PC-3 (cell line): ENCODE measurements at regions not wholly inside any gene's neighbourhood (a gene's known extent, or its start where the extent isn't known, plus 50 kb on each side); places are given as distances from the start of the nearest gene placed in this dataset.

ENCODE experiments used
- ATAC-seq: fragments of 200-7000 bp; cut with Tn5 transposase; 2 replicates; pipeline ENCODE4 v1.9.1; 2020; ENCODE audit warnings: mild to moderate bottlenecking, moderate library complexity
- BruUV-seq: library from RNA; stranded (reverse); fragments of 400-500 nt; replicated peaks from 2 replicates; lab custom pipeline; 2021; lab: Mats Ljungman, UMichigan
- CTCF ChIA-PET: fragments of 300-600 bp; sonication (Branson Sonifier 250); formaldehyde crosslinking; loops from one replicate; lab custom pipeline; 2022; ENCODE audit warnings: antibody characterized with exemption; lab: Charles Lee
- POLR2A ChIA-PET: fragments of 300-600 bp; sonication (Branson Sonifier 250); formaldehyde crosslinking; loops from one replicate; lab custom pipeline; 2022; ENCODE audit warnings: antibody characterized with exemption; ENCODE audit not compliant: unreplicated experiment; lab: Charles Lee
- DNase-seq: peaks from one replicate; pipeline ENCODE4 v3.0.0-alpha.2; 2015
- H2AFZ ChIP-seq: fragments of 300-600 bp; sonication (generic); 2 replicates; pipeline ENCODE4 v1.6.0; 2016; ENCODE audit warnings: antibody characterized with exemption, low read length
- H3F3A ChIP-seq: fragments of 300-600 bp; sonication (generic); one replicate; pipeline ENCODE4 v1.6.0; 2017; ENCODE audit warnings: antibody characterized with exemption, low read length, control low read depth, mild to moderate bottlenecking; ENCODE audit not compliant: unreplicated experiment
- H3K27ac ChIP-seq: fragments of 300-600 bp; sonication (generic); 2 replicates; pipeline ENCODE4 v1.5.1; 2016; ENCODE audit warnings: mild to moderate bottlenecking, low read length
- H3K27me3 ChIP-seq: fragments of 300-600 bp; sonication (generic); 2 replicates; pipeline ENCODE4 v1.6.1; 2016; ENCODE audit warnings: low read length, mixed read lengths
- H3K36me3 ChIP-seq: fragments of 300-600 bp; sonication (generic); 2 replicates; pipeline ENCODE4 v1.6.1; 2016; ENCODE audit warnings: low read depth, mixed run types, low read length, mixed read lengths
- H3K4me1 ChIP-seq: fragments of 300-600 bp; sonication (generic); 2 replicates; pipeline ENCODE4 v1.5.1; 2016; ENCODE audit warnings: low read length; ENCODE audit not compliant: insufficient read depth
- H3K4me2 ChIP-seq: fragments of 300-600 bp; sonication (generic); 2 replicates; pipeline ENCODE4 v1.6.0; 2016; ENCODE audit warnings: low read length
- H3K4me3 ChIP-seq: fragments of 300-600 bp; sonication (generic); 2 replicates; pipeline ENCODE4 v1.5.1; 2016; ENCODE audit warnings: mild to moderate bottlenecking, low read length, mixed read lengths
- H3K79me2 ChIP-seq: fragments of 300-600 bp; sonication (generic); 2 replicates; pipeline ENCODE4 v1.6.1; 2017; ENCODE audit warnings: low read length, mixed read lengths
- H3K9ac ChIP-seq: fragments of 300-600 bp; sonication (generic); 2 replicates; pipeline ENCODE4 v1.6.0; 2016; ENCODE audit warnings: mild to moderate bottlenecking, low read length
- H3K9me2 ChIP-seq: fragments of 300-600 bp; sonication (generic); replicated peaks from 2 replicates; pipeline ENCODE4 v1.6.1; 2016; ENCODE audit warnings: mixed run types, low read length, mixed read lengths
- H3K9me3 ChIP-seq: fragments of 300-600 bp; sonication (generic); 2 replicates; pipeline ENCODE4 v1.6.1; 2016; ENCODE audit warnings: low read length, mixed read lengths
- H4K20me1 ChIP-seq: fragments of 300-600 bp; sonication (generic); 2 replicates; pipeline ENCODE4 v1.6.1; 2016; ENCODE audit warnings: low read length, mixed read lengths
- CTCF ChIP-seq: fragments of 300-600 bp; sonication (generic); conservative IDR thresholded peaks from 2 replicates; pipeline ENCODE4 v1.5.1; 2017; ENCODE audit warnings: antibody characterized with exemption, low read depth, mild to moderate bottlenecking, low read length
- EZH2 ChIP-seq: fragments of 300-600 bp; sonication (generic); IDR thresholded peaks from one replicate; pipeline ENCODE4 v1.6.1; 2017; ENCODE audit warnings: antibody characterized with exemption, mild to moderate bottlenecking, low read length; ENCODE audit not compliant: unreplicated experiment
- EZH2phosphoT487 ChIP-seq: fragments of 300-600 bp; sonication (generic); IDR thresholded peaks from 2 replicates; pipeline ENCODE4 v1.6.1; 2018; ENCODE audit warnings: mild to moderate bottlenecking, antibody characterized with exemption, low read length, borderline replicate concordance
- intact Hi-C: fragments of 100-400 bp; cut with micrococcal nuclease; formaldehyde crosslinking; loops from 2 replicates; pipeline ENCODE4 v1.9.0; 2023

- TF ChIP-seq EZH2 (no peak), EZH2phosphoT487 (no peak)
- ATAC-seq = no peak
- no peaks in the 10 kb centered on the region for H3K9me2 ChIP-seq
- intact Hi-C loops = no loop called here
- H3K4me2 ChIP-seq = no peak overlapping the region
- H3K4me3 ChIP-seq = no peak overlapping the region
- no peaks in the 10 kb centered on the region for H3K36me3 ChIP-seq
- no TSS peak for BruUV-seq
- H4K20me1 ChIP-seq = no peaks in the 10 kb centered on the region
- H3K27ac ChIP-seq = no peak overlapping the region
- H3K79me2 ChIP-seq = no peaks in the 10 kb centered on the region
- H3K9ac ChIP-seq = no peak overlapping the region
- H3K4me1 ChIP-seq = peaks cover 8% of the 10 kb centered on the region; the same call in 1 of the 2 replicates
- H3K27me3 ChIP-seq = no peaks in the 10 kb centered on the region
- ChIA-PET CTCF (interaction anchor here (0.6 kb wide), 1 partner anchor 197 kb away, joined by 9 read pairs; no protein-coding TSS in a partner anchor), POLR2A (no interaction called here)
- peak; percentile 39 for DNase-seq
- no peaks in the 10 kb centered on the region for H3K9me3 ChIP-seq
- no peak overlapping the region for H2AFZ ChIP-seq
- no peaks in the 10 kb centered on the region for H3F3A ChIP-seq
Measured at GRCh38 chr4:166366012-166366411, 493.0 kb downstream of the TLL1 start.

- intact Hi-C loops = no loop called here
- ATAC-seq (no peak), DNase-seq (no peak)
- H3F3A ChIP-seq = no peaks in the 10 kb centered on the region
- TF ChIP-seq CTCF (no peak), EZH2 (no peak), EZH2phosphoT487 (no peak)
- H3K36me3 ChIP-seq = no peaks in the 10 kb centered on the region
- H2AFZ ChIP-seq = no peak overlapping the region
- no peak overlapping the region for H3K4me2 ChIP-seq
- no peaks in the 10 kb centered on the region for H3K4me1 ChIP-seq
- POLR2A ChIA-PET = no interaction called here
- BruUV-seq = no TSS peak
- no peak overlapping the region for H3K9ac ChIP-seq
- H3K27me3 ChIP-seq = no peaks in the 10 kb centered on the region
- H3K27ac ChIP-seq = no peak overlapping the region
- CTCF ChIA-PET = no interaction called here
- no peaks in the 10 kb centered on the region for H3K9me2 ChIP-seq
- H3K79me2 ChIP-seq = no peaks in the 10 kb centered on the region
- no peak overlapping the region for H3K4me3 ChIP-seq
- no peaks in the 10 kb centered on the region for H4K20me1 ChIP-seq
- H3K9me3 ChIP-seq = 0 out of 2 replicates have a peak, but pooled peaks cover 5% of the 10 kb centered on the region
Measured at GRCh38 chr4:166377578-166377977, 504.5 kb downstream of the TLL1 start.

GRCh38 chr4:166386491-166387360 lies 513.7 kb downstream of the TLL1 start:
- Histone ChIP-seq H3K9me2 (no peaks in the 10 kb centered on the region), H3K9ac (no peak overlapping the region), H3K4me3 (no peak overlapping the region), H3K27ac (no peak overlapping the region), H3F3A (no peaks in the 10 kb centered on the region), H2AFZ (no peak overlapping the region), H4K20me1 (no peaks in the 10 kb centered on the region), H3K79me2 (no peaks in the 10 kb centered on the region), H3K36me3 (no peaks in the 10 kb centered on the region), H3K4me1 (no peaks in the 10 kb centered on the region), H3K27me3 (no peaks in the 10 kb centered on the region), H3K4me2 (no peak overlapping the region), H3K9me3 (no peaks in the 10 kb centered on the region)
- ChIA-PET CTCF (no interaction called here), POLR2A (no interaction called here)
- intact Hi-C loops = no loop called here
- TF ChIP-seq EZH2 (no peak), EZH2phosphoT487 (no peak), CTCF (no peak)
- ATAC-seq (no peak), DNase-seq (peak; percentile 4)
- BruUV-seq = no TSS peak
